ENCODE measurements at regions not wholly inside any gene's neighbourhood (a gene's known extent, or its start where the extent isn't known, plus 50 kb on each side); places are given as distances from the start of the nearest gene placed in this dataset.

GRCh38 chr13:86826232-86826631 is 844.9 kb upstream of the SLITRK5 start:
- H3K27me3 ChIP-seq (ENCODE audit: control insufficient read depth, insufficient read depth, low read length, poor library complexity, severe bottlenecking): no peaks in the 10 kb centered on the region
- H3K4me1 ChIP-seq (ENCODE audit: control insufficient read depth, insufficient read depth, low read length): peaks cover 3% of the 10 kb centered on the region
- H3K9me3 ChIP-seq (ENCODE audit: control insufficient read depth, low read length): no peaks in the 10 kb centered on the region
- no peak overlapping the region for H3K27ac ChIP-seq (ENCODE audit: insufficient read depth, low read depth, low read length, poor library complexity, severe bottlenecking)
- no peaks in the 10 kb centered on the region for H3K36me3 ChIP-seq (ENCODE audit: control insufficient read depth, insufficient read depth, low read length)
- WGBS, 2 experiments: 98 to 99% methylated on average over 3 of the region's 3 CpGs
- H3K4me3 ChIP-seq (ENCODE audit: insufficient read depth, low read depth, low read length): no peak overlapping the region

- Histone ChIP-seq H3K9me3 (ENCODE audit: control insufficient read depth, low read length) (no peaks in the 10 kb centered on the region), H3K27ac (ENCODE audit: insufficient read depth, low read depth, low read length, poor library complexity, severe bottlenecking) (no peak overlapping the region), H3K36me3 (ENCODE audit: control insufficient read depth, insufficient read depth, low read length) (no peaks in the 10 kb centered on the region), H3K4me1 (ENCODE audit: control insufficient read depth, insufficient read depth, low read length) (peaks cover 3% of the 10 kb centered on the region), H3K4me3 (ENCODE audit: insufficient read depth, low read depth, low read length) (no peak overlapping the region), H3K27me3 (ENCODE audit: control insufficient read depth, insufficient read depth, low read length, poor library complexity, severe bottlenecking) (no peaks in the 10 kb centered on the region)
- 82 to 86% methylated on average over 4 of the region's 4 CpGs for WGBS, 2 experiments
Measured at GRCh38 chr13:86830046-86830445, 841.1 kb upstream of the SLITRK5 start.

- Histone ChIP-seq H3K27ac (ENCODE audit: insufficient read depth, low read depth, low read length, poor library complexity, severe bottlenecking) (no peak overlapping the region), H3K9me3 (ENCODE audit: control insufficient read depth, low read length) (no peaks in the 10 kb centered on the region), H3K27me3 (ENCODE audit: control insufficient read depth, insufficient read depth, low read length, poor library complexity, severe bottlenecking) (no peaks in the 10 kb centered on the region), H3K4me3 (ENCODE audit: insufficient read depth, low read depth, low read length) (no peak overlapping the region), H3K36me3 (ENCODE audit: control insufficient read depth, insufficient read depth, low read length) (no peaks in the 10 kb centered on the region), H3K4me1 (ENCODE audit: control insufficient read depth, insufficient read depth, low read length) (peaks cover 1% of the 10 kb centered on the region)
- 100% methylated on average over 1 of the region's 1 CpG for WGBS, 2 experiments
Measured at GRCh38 chr13:86831084-86831483, 840.1 kb upstream of the SLITRK5 start.

GRCh38 chr13:86838411-86839120 is 832.6 kb upstream of the SLITRK5 start:
- no peaks in the 10 kb centered on the region for H3K27me3 ChIP-seq (ENCODE audit: control insufficient read depth, insufficient read depth, low read length, poor library complexity, severe bottlenecking)
- no peak overlapping the region for H3K4me3 ChIP-seq (ENCODE audit: insufficient read depth, low read depth, low read length)
- no peaks in the 10 kb centered on the region for H3K9me3 ChIP-seq (ENCODE audit: control insufficient read depth, low read length)
- H3K4me1 ChIP-seq (ENCODE audit: control insufficient read depth, insufficient read depth, low read length): no peaks in the 10 kb centered on the region
- no peaks in the 10 kb centered on the region for H3K36me3 ChIP-seq (ENCODE audit: control insufficient read depth, insufficient read depth, low read length)
- WGBS, 2 experiments: 94 to 96% methylated on average over 10 of the region's 10 CpGs
- no peak overlapping the region for H3K27ac ChIP-seq (ENCODE audit: insufficient read depth, low read depth, low read length, poor library complexity, severe bottlenecking)

GRCh38 chr13:86839221-86839620 is 832.0 kb upstream of the SLITRK5 start:
- H3K4me1 ChIP-seq (ENCODE audit: control insufficient read depth, insufficient read depth, low read length): no peaks in the 10 kb centered on the region
- H3K9me3 ChIP-seq (ENCODE audit: control insufficient read depth, low read length): no peaks in the 10 kb centered on the region
- WGBS, 2 experiments: 92 to 94% methylated on average over 7 of the region's 7 CpGs
- no peaks in the 10 kb centered on the region for H3K27me3 ChIP-seq (ENCODE audit: control insufficient read depth, insufficient read depth, low read length, poor library complexity, severe bottlenecking)
- no peaks in the 10 kb centered on the region for H3K36me3 ChIP-seq (ENCODE audit: control insufficient read depth, insufficient read depth, low read length)
- no peak overlapping the region for H3K27ac ChIP-seq (ENCODE audit: insufficient read depth, low read depth, low read length, poor library complexity, severe bottlenecking)
- H3K4me3 ChIP-seq (ENCODE audit: insufficient read depth, low read depth, low read length): no peak overlapping the region

- H3K27ac ChIP-seq (ENCODE audit: insufficient read depth, low read depth, low read length, poor library complexity, severe bottlenecking): no peak overlapping the region
- 93 to 94% methylated on average over 11 of the region's 11 CpGs for WGBS, 2 experiments
- no peak overlapping the region for H3K4me3 ChIP-seq (ENCODE audit: insufficient read depth, low read depth, low read length)
- H3K36me3 ChIP-seq (ENCODE audit: control insufficient read depth, insufficient read depth, low read length): no peaks in the 10 kb centered on the region
- no peaks in the 10 kb centered on the region for H3K9me3 ChIP-seq (ENCODE audit: control insufficient read depth, low read length)
- no peaks in the 10 kb centered on the region for H3K4me1 ChIP-seq (ENCODE audit: control insufficient read depth, insufficient read depth, low read length)
- H3K27me3 ChIP-seq (ENCODE audit: control insufficient read depth, insufficient read depth, low read length, poor library complexity, severe bottlenecking): no peaks in the 10 kb centered on the region
Measured at GRCh38 chr13:86840250-86841191, 830.6 kb upstream of the SLITRK5 start.

- H3K4me1 ChIP-seq (ENCODE audit: control insufficient read depth, insufficient read depth, low read length): no peaks in the 10 kb centered on the region
- 87 to 90% methylated on average over 1 of the region's 1 CpG for WGBS, 2 experiments
- H3K4me3 ChIP-seq (ENCODE audit: insufficient read depth, low read depth, low read length): no peak overlapping the region
- H3K36me3 ChIP-seq (ENCODE audit: control insufficient read depth, insufficient read depth, low read length): no peaks in the 10 kb centered on the region
- no peaks in the 10 kb centered on the region for H3K9me3 ChIP-seq (ENCODE audit: control insufficient read depth, low read length)
- no peaks in the 10 kb centered on the region for H3K27me3 ChIP-seq (ENCODE audit: control insufficient read depth, insufficient read depth, low read length, poor library complexity, severe bottlenecking)
- H3K27ac ChIP-seq (ENCODE audit: insufficient read depth, low read depth, low read length, poor library complexity, severe bottlenecking): no peak overlapping the region
Measured at GRCh38 chr13:86841264-86841663, 829.9 kb upstream of the SLITRK5 start.

- H3K27ac ChIP-seq (ENCODE audit: insufficient read depth, low read depth, low read length, poor library complexity, severe bottlenecking): no peak overlapping the region
- H3K9me3 ChIP-seq (ENCODE audit: control insufficient read depth, low read length): no peaks in the 10 kb centered on the region
- 80 to 86% methylated on average over 1 of the region's 1 CpG for WGBS, 2 experiments
- no peaks in the 10 kb centered on the region for H3K27me3 ChIP-seq (ENCODE audit: control insufficient read depth, insufficient read depth, low read length, poor library complexity, severe bottlenecking)
- H3K4me3 ChIP-seq (ENCODE audit: insufficient read depth, low read depth, low read length): no peak overlapping the region
- no peaks in the 10 kb centered on the region for H3K4me1 ChIP-seq (ENCODE audit: control insufficient read depth, insufficient read depth, low read length)
- no peaks in the 10 kb centered on the region for H3K36me3 ChIP-seq (ENCODE audit: control insufficient read depth, insufficient read depth, low read length)
Measured at GRCh38 chr13:86846501-86846900, 824.7 kb upstream of the SLITRK5 start.

- Histone ChIP-seq H3K9me3 (ENCODE audit: control insufficient read depth, low read length) (no peaks in the 10 kb centered on the region), H3K4me1 (ENCODE audit: control insufficient read depth, insufficient read depth, low read length) (no peaks in the 10 kb centered on the region), H3K36me3 (ENCODE audit: control insufficient read depth, insufficient read depth, low read length) (no peaks in the 10 kb centered on the region), H3K27me3 (ENCODE audit: control insufficient read depth, insufficient read depth, low read length, poor library complexity, severe bottlenecking) (no peaks in the 10 kb centered on the region), H3K27ac (ENCODE audit: insufficient read depth, low read depth, low read length, poor library complexity, severe bottlenecking) (no peak overlapping the region), H3K4me3 (ENCODE audit: insufficient read depth, low read depth, low read length) (no peak overlapping the region)
- 100% methylated on average over 1 of the region's 1 CpG; no CpG with 5 or more reads in 1 of the 2 experiments for WGBS, 2 experiments
Measured at GRCh38 chr13:86848716-86849115, 822.5 kb upstream of the SLITRK5 start.

- no peaks in the 10 kb centered on the region for H3K9me3 ChIP-seq (ENCODE audit: control insufficient read depth, low read length)
- no peaks in the 10 kb centered on the region for H3K4me1 ChIP-seq (ENCODE audit: control insufficient read depth, insufficient read depth, low read length)
- no peak overlapping the region for H3K27ac ChIP-seq (ENCODE audit: insufficient read depth, low read depth, low read length, poor library complexity, severe bottlenecking)
- H3K36me3 ChIP-seq (ENCODE audit: control insufficient read depth, insufficient read depth, low read length): no peaks in the 10 kb centered on the region
- 92 to 93% methylated on average over 8 of the region's 8 CpGs for WGBS, 2 experiments
- no peak overlapping the region for H3K4me3 ChIP-seq (ENCODE audit: insufficient read depth, low read depth, low read length)
- H3K27me3 ChIP-seq (ENCODE audit: control insufficient read depth, insufficient read depth, low read length, poor library complexity, severe bottlenecking): no peaks in the 10 kb centered on the region
Measured at GRCh38 chr13:86856991-86857390, 814.2 kb upstream of the SLITRK5 start.

Data from ectodermal cell (in vitro differentiated cells).